GM19240 (cell line): ENCODE measurements at regions not wholly inside any gene's neighbourhood (a gene's known extent, or its start where the extent isn't known, plus 50 kb on each side); places are given as distances from the start of the nearest gene placed in this dataset.
"Not testable (repeated sequence)": the region's sequence is repeated elsewhere in the genome, so short reads cannot be mapped to it uniquely, and the experiment has no call there.

Source experiments
- DNase-seq: peaks from one replicate; pipeline ENCODE4 v3.0.0; 2011; ENCODE audit warnings: low spot score; ENCODE audit not compliant: insufficient read length

GRCh38 chr6:144676310-144676709, 391.2 kb downstream of the UTRN start:
- DNase-seq: not testable (repeated sequence)

- not testable (repeated sequence) for DNase-seq
Measured at GRCh38 chr6:144677263-144677662, 392.1 kb downstream of the UTRN start.

DNA sequence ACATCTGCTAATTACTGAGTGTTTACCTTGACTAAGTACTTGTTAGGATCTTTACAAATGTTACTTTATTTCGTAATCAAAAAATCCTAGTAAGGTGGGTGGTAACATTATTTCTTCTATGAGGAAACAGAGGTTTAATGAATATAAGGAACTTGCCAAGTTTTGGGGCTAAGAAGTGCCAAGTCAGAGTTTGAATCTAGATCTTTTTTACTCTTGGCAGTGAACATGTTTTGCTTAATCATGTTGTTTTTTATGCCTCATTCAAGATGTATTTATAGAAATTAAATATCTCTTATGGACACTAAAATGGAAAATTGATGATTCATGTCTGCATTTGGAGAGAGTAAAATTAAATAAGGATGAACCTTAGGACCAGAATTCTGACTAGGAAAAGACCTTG, 393.7 kb downstream of the UTRN start:
- DNase-seq: no peak

DNA sequence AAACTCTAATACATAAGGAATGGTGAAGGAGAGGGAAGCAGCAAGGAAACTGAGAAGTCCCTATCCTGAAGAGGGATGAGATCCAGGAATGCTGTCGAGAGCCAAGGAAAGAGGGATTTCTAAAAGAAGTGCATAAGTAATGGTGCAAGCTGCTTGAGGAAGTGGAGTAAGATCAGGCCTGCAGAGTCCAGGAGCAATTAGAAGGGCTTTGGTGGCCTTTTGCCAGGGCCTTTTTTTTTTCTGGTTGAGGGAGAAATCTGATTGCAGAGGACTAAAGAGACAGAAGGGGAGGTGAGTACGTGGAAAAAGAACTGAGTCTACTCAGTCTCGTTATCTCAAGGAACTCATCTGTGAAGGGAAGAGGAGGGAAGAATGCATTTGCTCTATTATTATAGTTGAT, 396.2 kb downstream of the UTRN start:
- no peak for DNase-seq

GRCh38 chr6:144683216-144684070, 398.3 kb downstream of the UTRN start:
- DNase-seq: no peak

DNA sequence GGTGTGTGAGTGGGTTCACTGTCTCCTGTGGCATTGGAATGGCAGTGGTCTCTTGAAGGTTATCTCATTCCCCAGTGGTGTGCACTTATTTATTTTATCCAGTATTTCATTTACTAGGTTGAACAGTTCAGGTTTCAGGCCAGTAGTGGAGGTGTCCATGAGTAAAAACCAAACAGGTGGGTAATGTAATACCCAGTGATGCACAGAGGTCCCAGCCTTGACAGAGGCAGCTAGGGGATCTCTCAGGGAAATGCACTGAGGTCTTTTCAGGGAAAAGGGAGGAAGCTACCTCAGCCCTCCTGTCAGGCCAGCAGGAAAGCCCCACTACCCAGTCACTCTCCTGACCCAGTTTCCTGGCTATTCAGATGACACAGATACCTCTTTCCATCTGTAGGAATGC, 403.6 kb downstream of the UTRN start:
- no peak for DNase-seq

GRCh38 chr6:144689503-144690040, 404.4 kb downstream of the UTRN start:
- DNase-seq: no peak

- no peak for DNase-seq
Measured at GRCh38 chr6:144690133-144690532, 405.0 kb downstream of the UTRN start.

DNA sequence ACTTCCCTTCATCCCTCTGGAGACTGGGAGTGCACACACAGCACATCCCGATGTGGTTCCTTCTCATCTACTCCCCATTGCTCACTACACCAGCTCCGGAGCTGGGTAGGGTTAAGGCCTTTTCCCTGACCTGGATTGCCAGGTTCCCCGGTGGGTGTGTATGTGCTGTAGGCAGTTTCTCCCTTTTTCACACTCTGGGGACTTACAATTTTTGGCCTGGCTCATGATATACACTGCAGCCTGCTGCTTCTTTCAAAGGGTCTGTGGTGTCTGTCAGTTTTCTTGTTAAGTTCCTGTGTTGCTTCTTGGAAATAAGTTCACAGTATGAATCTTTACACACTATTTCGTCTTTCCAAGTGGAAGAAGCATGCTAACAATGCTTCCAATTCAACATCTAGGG, 405.5 kb downstream of the UTRN start:
- no peak for DNase-seq

- DNase-seq: not testable (repeated sequence)
Measured at GRCh38 chr6:144692050-144692449, 406.9 kb downstream of the UTRN start.

GRCh38 chr6:144695858-144696533, 410.9 kb downstream of the UTRN start:
- DNase-seq: no peak

DNA sequence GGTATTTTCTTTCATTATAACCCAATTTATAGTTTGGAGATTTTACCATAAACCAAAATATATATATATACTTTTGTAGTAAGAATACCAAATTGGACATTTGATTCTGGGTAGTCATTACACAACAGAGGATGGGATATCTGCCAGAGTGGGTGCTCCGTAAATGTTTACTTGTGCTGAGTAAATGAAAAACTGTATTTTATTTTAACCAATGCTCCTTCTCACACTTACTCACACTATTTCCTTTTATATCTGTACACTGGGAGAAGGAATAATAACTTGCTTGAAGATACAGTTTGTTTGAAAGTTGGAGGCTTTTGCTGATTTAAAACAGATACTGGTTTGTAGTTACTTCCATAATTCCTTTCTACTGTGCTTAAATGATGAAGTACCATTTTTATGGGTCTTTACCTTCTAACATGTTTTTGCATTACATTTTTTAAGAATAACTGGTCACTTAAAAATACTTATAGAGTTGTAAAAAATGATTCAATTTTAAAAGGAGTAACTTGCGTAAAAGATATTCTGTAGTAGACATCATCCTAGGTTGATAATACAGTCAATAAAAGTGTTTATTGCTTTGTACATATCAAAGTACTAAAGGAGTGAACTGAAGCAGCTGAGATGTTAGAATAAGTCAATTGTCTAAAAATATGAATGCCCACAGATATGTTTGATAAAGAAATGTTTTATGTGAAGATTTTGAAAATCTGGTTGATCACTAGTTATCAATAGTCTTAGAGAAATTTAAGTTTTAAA, 411.7 kb downstream of the UTRN start:
- DNase-seq: no peak

DNA sequence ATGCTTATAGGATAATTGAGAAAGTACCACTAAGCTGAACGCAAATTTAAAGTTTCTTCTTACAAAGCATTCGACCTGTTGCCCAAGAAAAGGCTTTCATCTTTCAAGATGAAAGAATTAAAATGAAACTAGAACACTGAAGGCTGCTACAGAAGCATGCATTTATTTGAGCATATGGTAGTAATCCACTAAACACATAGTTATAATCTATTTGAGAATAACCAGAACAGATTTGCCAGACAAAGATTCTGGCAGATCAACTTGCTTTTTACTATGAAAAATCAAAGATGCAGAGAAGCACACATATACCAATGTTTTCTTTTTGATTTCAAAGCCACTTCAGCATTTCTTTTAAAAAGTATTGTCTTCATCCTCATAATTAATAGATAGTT, 412.2 kb downstream of the UTRN start:
- DNase-seq: no peak

DNA sequence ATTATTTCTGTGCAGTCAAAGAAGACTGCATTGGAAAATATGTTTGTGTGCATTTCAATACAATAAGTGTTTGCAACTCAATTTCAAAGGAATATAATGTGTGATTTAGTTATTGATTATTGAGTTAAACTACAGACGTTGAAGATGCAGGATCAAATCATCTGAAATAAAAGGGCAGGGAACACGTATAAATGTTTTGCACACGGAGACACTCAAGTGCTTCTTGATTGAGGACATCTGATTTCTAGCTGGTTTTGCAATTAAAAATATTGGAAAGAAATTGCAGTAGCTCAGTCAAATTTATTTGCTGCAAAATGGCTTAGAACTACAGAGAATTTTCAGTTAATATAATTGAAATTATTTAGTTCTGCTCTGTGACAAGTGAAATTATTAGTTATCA, 412.7 kb downstream of the UTRN start:
- DNase-seq: no peak

DNA sequence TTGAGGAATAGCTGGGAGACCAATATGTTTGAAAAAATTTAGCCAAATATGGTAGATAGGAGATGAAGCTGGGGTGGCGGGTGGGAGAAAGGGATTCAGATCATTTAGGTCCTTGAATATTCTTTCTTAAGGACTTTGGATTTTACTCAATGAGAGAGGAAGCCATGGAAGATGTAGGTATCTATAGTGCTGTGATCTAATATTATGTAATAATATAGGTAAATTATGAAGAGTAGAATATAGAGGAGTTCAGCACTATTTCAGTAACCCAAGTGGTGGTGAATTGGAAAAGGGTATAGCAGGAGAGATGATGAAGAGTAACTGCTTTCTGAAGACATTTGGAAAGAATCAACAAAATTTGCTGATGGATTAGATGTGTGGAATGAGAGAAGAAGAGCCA, 417.6 kb downstream of the UTRN start:
- DNase-seq: no peak

- DNase-seq: no peak
Measured at GRCh38 chr6:144710207-144710606, 425.1 kb downstream of the UTRN start.

DNA sequence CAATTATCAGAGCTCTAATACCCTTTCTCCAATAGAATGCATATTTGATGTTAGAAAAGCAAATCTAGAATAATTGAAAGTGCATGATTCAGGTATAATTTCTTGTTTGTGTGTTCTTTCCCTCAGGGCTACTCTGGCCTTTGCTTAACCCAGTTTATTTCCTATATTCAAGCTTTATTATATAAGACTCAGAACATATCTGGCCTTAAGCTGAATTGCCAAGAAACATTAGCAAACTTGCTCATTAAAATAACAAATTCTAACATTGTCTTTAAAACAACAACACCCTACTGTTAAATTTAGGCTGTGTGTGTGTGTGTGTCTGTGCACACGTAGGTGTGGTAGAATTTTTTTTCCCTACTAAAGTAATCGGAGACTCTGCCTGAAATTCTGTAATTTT, 426.5 kb downstream of the UTRN start:
- no peak for DNase-seq

GRCh38 chr6:144712541-144712940, 427.4 kb downstream of the UTRN start:
- DNase-seq: no peak

GRCh38 chr6:144714021-144714712, 429.0 kb downstream of the UTRN start:
- DNase-seq: no peak

DNA sequence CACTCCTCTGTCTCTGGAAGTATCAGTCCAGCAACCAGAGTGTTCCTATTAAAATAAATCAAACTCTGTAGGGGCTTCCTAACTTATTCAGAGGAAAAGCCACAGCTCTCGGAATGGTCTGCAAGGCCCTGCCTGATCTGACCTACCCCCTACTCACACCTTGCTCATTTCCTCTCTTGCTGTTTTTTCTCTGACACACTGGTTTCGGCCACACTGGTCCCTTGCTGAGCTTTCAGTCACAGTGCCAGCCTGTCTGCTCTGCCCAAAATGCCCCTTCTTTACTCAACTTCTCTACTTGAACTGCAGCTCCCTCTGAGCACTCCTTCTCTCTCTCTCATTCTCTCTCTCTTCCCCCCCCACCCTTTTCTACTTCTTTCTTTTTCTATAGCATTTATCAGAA, 430.2 kb downstream of the UTRN start:
- no peak for DNase-seq

- no peak for DNase-seq
Measured at GRCh38 chr6:144718431-144718830, 433.3 kb downstream of the UTRN start.
